ENCODE measurements at regions not wholly inside any gene's neighbourhood (a gene's known extent, or its start where the extent isn't known, plus 50 kb on each side); places are given as distances from the start of the nearest gene placed in this dataset.

GRCh38 chr15:59794229-59794886 lies 105.2 kb upstream of the BNIP2 start:
- TF ChIP-seq, protein P1, sequence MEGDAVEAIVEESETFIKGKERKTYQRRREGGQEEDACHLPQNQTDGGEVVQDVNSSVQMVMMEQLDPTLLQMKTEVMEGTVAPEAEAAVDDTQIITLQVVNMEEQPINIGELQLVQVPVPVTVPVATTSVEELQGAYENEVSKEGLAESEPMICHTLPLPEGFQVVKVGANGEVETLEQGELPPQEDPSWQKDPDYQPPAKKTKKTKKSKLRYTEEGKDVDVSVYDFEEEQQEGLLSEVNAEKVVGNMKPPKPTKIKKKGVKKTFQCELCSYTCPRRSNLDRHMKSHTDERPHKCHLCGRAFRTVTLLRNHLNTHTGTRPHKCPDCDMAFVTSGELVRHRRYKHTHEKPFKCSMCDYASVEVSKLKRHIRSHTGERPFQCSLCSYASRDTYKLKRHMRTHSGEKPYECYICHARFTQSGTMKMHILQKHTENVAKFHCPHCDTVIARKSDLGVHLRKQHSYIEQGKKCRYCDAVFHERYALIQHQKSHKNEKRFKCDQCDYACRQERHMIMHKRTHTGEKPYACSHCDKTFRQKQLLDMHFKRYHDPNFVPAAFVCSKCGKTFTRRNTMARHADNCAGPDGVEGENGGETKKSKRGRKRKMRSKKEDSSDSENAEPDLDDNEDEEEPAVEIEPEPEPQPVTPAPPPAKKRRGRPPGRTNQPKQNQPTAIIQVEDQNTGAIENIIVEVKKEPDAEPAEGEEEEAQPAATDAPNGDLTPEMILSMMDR (IDR thresholded peaks at IDR 0.05; ENCODE audit: insufficient read depth, low read length, poor library complexity, severe bottlenecking) = no peak
- no peak for TF ChIP-seq EZH2phosphoT487 (conservative IDR thresholded peaks at IDR 0.05; ENCODE audit: low read length)
